Progenitor cell of endocrine pancreas (in vitro differentiated cells): ENCODE measurements at regions not wholly inside any gene's neighbourhood (a gene's known extent, or its start where the extent isn't known, plus 50 kb on each side); places are given as distances from the start of the nearest gene placed in this dataset.

Experiments used
- DNase-seq: peaks from one replicate; pipeline ENCODE4 v3.0.0; 2021; ENCODE audit warnings: low spot score; ENCODE audit not compliant: unreplicated experiment
- H3K27ac Mint-ChIP-seq: 2 replicates; pipeline ENCODE4 v1.8.0; 2021; ENCODE audit warnings: mild to moderate bottlenecking, moderate library complexity, mixed read lengths
- H3K27me3 Mint-ChIP-seq: 2 replicates; pipeline ENCODE4 v1.8.0; 2021; ENCODE audit warnings: mixed read lengths
- H3K36me3 Mint-ChIP-seq: 2 replicates; pipeline ENCODE4 v1.8.0; 2022; ENCODE audit warnings: mixed read lengths; ENCODE audit not compliant: insufficient read depth
- H3K4me1 Mint-ChIP-seq: 2 replicates; pipeline ENCODE4 v1.8.0; 2021; ENCODE audit warnings: low read depth, mixed read lengths
- H3K4me3 Mint-ChIP-seq: 2 replicates; pipeline ENCODE4 v1.8.0; 2021; ENCODE audit warnings: low read depth, mild to moderate bottlenecking, moderate library complexity, mixed read lengths
- H3K9me3 Mint-ChIP-seq: 2 replicates; pipeline ENCODE4 v1.8.0; 2021; ENCODE audit warnings: low read depth, mixed read lengths
- TF ChIP-seq, protein P1 (sequence below): fragments of 200-600 bp; sonication (generic); IDR thresholded peaks from one replicate; pipeline ENCODE4 v1.5.0; 2021; ENCODE audit warnings: antibody characterized with exemption, mild to moderate bottlenecking; ENCODE audit not compliant: unreplicated experiment

DNA sequence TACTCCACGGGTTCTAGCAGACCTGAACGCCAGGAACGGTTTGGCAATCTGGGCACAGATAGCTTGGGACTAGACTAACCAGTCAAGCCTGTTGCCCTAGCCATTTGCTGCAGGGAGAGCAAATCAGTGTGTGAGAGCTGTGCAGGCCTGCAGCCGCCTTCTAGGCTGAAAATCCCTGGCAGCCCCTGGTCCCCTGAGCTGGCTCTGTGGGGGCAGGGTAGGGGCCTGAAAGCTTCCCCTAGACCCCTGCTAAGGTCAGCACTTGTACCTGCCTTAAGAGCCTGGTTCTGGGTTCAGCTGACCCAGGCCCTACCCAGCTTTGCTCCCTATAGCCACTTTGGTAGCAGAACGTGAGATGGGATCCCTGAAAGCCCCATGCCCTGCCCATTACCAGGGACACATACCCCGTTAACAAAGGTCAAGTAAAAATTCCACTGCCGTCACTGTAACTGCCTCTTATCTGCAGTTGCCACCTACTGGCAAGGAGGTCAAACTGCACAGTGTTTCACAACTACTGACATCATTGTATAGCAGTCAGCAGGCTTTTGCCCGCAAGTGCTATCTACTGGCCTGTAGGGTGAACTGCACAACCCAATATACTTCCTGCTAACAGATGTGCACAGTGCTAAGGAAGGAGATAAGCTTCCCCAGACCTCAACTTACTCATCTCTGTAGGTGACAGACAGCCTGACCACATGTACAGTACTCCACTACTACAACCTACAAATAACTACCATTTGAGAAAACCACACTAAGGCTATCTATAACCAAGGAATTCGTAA is 95.1 kb upstream of the OLIG3 start:
- peaks cover 12% of the 10 kb centered on the region for H3K9me3 Mint-ChIP-seq
- no peak for DNase-seq

DNA sequence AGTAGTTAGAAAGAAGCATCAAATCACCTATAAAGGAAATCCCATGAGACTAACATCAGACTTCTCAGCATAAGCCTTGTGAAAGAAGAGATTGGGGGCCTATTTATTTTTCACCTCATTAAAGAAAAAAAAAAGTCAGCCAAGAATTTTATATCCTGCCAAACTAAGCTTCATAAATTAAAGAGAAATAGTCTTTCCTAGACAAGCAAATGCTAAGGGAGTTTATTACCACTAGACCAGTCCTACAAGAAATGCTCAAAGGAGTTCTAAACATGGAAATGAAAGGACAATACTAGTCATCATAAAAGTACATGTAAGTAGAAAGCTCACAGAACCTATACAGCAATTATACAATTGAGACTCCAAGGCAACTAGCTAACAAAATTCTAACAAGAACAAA is 96.5 kb upstream of the OLIG3 start:
- no peaks in the 10 kb centered on the region for H3K4me1 Mint-ChIP-seq
- H3K9me3 Mint-ChIP-seq: peaks cover 17% of the 10 kb centered on the region
- no peak for DNase-seq
- H3K27me3 Mint-ChIP-seq: no peaks in the 10 kb centered on the region
- TF ChIP-seq, protein P1, sequence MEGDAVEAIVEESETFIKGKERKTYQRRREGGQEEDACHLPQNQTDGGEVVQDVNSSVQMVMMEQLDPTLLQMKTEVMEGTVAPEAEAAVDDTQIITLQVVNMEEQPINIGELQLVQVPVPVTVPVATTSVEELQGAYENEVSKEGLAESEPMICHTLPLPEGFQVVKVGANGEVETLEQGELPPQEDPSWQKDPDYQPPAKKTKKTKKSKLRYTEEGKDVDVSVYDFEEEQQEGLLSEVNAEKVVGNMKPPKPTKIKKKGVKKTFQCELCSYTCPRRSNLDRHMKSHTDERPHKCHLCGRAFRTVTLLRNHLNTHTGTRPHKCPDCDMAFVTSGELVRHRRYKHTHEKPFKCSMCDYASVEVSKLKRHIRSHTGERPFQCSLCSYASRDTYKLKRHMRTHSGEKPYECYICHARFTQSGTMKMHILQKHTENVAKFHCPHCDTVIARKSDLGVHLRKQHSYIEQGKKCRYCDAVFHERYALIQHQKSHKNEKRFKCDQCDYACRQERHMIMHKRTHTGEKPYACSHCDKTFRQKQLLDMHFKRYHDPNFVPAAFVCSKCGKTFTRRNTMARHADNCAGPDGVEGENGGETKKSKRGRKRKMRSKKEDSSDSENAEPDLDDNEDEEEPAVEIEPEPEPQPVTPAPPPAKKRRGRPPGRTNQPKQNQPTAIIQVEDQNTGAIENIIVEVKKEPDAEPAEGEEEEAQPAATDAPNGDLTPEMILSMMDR: no peak
- no peak overlapping the region for H3K27ac Mint-ChIP-seq
- no peak overlapping the region for H3K4me3 Mint-ChIP-seq
- peaks cover 1% of the 10 kb centered on the region for H3K36me3 Mint-ChIP-seq

More for the DNA sequence above, 95.1 kb upstream of the OLIG3 start:
- Mint-ChIP-seq H3K27me3 (no peaks in the 10 kb centered on the region), H3K27ac (no peak overlapping the region), H3K36me3 (peaks cover 1% of the 10 kb centered on the region), H3K4me3 (no peak overlapping the region), H3K4me1 (no peaks in the 10 kb centered on the region)
- TF ChIP-seq, protein P1: peak; percentile 54

DNA sequence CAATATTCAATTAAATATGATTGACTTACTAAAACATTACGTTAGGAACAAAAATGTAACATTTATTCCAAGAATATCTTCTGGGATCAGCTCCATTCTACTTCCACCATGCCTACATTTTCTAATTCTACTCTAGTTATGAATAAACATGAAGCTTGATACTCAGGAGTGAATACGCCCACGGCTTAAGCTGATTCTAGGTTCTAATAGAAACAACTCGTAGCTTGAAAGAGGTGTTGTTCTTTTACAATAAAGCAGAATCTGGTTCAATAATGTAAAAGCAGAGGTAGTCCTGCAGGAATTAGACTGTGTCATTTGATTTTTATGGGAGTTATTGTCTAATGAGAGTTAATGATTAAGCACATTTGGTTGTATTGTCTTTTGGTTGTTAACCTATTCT is 107.3 kb upstream of the OLIG3 start:
- Mint-ChIP-seq H3K27me3 (peaks cover 27% of the 10 kb centered on the region), H3K36me3 (no peaks in the 10 kb centered on the region), H3K4me1 (no peaks in the 10 kb centered on the region), H3K9me3 (no peaks in the 10 kb centered on the region), H3K4me3 (no peak overlapping the region), H3K27ac (no peak overlapping the region)
- TF ChIP-seq, protein P1: no peak
- DNase-seq: no peak

DNA sequence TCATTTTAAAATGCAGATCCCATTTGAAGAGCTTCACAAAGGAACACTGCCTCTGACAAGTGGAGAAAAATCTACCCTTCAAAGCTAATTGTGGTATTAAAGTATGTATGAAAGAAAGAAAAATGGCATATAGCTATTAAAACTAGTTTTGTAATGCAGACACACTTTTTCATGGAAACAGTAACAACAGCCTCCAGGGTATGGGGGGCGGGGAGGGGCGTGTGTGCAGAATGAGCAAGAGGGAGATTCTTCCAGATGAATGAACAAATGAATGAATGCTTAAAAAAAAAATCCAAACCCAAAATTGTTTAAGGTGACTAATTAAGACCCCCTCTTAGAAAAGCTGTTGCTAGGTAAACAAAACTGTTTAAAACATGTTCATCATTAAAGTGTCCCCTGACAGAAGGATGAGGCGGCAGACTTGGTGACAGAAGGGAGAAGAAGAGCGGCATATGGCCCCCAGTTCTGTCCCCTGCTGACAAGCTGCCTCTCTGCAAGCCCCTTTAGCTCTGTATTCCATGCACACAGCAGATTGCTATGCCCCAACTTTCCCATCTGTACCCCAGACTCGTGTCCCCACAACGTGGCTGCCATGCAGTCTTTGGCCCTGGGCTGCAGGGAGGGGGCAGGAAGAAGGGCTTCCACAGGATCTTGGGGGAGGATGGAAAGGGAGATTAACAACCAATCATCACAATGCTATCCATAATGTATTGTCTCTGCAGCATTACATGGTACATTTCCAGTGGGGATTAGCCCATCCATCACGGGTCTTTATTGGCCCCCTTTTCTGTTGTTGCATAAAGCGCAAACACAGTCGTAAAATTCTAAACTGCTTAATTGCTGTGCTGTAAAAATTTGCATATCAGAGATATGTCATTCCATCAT is 108.4 kb upstream of the OLIG3 start:
- peaks cover 27% of the 10 kb centered on the region for H3K27me3 Mint-ChIP-seq
- no peak overlapping the region for H3K27ac Mint-ChIP-seq
- TF ChIP-seq, protein P1: no peak
- no peak for DNase-seq
- H3K4me3 Mint-ChIP-seq: no peak overlapping the region
- no peaks in the 10 kb centered on the region for H3K9me3 Mint-ChIP-seq
- no peaks in the 10 kb centered on the region for H3K4me1 Mint-ChIP-seq
- no peaks in the 10 kb centered on the region for H3K36me3 Mint-ChIP-seq

DNA sequence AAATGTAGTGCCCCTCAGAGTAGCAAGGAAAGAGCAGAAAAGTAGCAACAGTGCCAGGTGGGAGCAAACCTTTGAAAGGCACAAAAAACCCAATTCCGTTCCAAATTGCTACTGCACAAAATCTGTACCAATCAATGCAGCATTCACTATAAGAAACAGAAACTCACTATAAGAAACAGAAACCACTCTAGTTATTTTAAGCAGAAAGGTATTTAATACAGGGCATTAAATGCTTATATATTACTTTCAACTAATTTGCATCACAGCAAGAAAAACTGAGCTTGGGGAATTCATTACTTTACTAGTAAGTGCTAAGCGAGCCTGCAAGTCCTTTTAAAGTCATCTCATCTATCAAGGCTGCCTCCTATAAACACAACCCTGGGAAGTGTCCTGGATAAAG is 116.5 kb upstream of the OLIG3 start:
- Mint-ChIP-seq H3K4me3 (no peak overlapping the region), H3K4me1 (no peaks in the 10 kb centered on the region), H3K27me3 (peaks cover 3% of the 10 kb centered on the region), H3K36me3 (no peaks in the 10 kb centered on the region), H3K27ac (no peak overlapping the region), H3K9me3 (no peaks in the 10 kb centered on the region)
- TF ChIP-seq, protein P1: no peak
- no peak for DNase-seq
